Activated CD4-positive, alpha-beta T cell treated with anti-CD3 and anti-CD28 coated beads, Interleukin-2, amount 10 ng/mL, durations not matched to agents 7 days and 5 days (primary cell): ENCODE measurements at regions not wholly inside any gene's neighbourhood (a gene's known extent, or its start where the extent isn't known, plus 50 kb on each side); places are given as distances from the start of the nearest gene placed in this dataset.
A peak's percentile ranks its signal among the peaks of the same experiment; 100 is the strongest.

Experiments
- CTCF ChIA-PET: fragments of 350-600 bp; sonication (Branson Sonifier 250); formaldehyde crosslinking; loops from one replicate; lab custom pipeline; 2021; ENCODE audit warnings: antibody characterized with exemption; lab: Charles Lee
- POLR2A ChIA-PET: fragments of 350-600 bp; sonication (Branson Sonifier 250); formaldehyde crosslinking; loops from one replicate; lab custom pipeline; 2021; ENCODE audit warnings: antibody characterized with exemption; lab: Charles Lee
- DNase-seq: peaks from one replicate; pipeline ENCODE4 v3.0.0-alpha.2; 2020
- H3K27ac Mint-ChIP-seq: one replicate; pipeline ENCODE4 v1.8.0; 2021; ENCODE audit warnings: mild to moderate bottlenecking, moderate library complexity, mixed read lengths
- H3K27me3 Mint-ChIP-seq: one replicate; pipeline ENCODE4 v1.8.0; 2021; ENCODE audit warnings: mixed read lengths
- H3K36me3 Mint-ChIP-seq: one replicate; pipeline ENCODE4 v1.8.0; 2021; ENCODE audit warnings: low read depth, mixed read lengths
- H3K4me1 Mint-ChIP-seq: one replicate; pipeline ENCODE4 v1.8.0; 2021; ENCODE audit warnings: mixed read lengths
- H3K4me3 Mint-ChIP-seq: one replicate; pipeline ENCODE4 v1.8.0; 2021; ENCODE audit warnings: mild to moderate bottlenecking, moderate library complexity, mixed read lengths
- H3K9me3 Mint-ChIP-seq: one replicate; pipeline ENCODE4 v1.8.0; 2021; ENCODE audit warnings: mixed read lengths

DNA sequence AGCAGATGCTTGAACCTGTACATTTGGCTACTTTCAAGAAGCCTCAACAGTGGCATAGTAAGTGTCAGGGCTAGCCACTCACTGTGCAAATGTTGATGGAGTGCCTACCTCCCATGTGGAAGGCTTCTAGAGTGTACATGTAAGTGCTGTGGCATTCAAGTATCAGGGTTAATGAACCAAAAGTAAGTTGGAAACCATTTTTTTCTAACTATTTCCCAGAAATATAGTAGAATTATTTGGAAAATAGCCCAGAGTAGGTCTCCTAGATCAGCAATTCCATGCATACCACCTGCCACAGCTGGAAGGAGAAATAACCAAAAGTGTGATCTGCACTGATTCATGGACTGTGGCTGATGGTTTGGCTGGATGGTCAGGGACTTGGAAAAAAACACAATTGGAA is 53.3 kb downstream of the FOXD1 start:
- Mint-ChIP-seq H3K27ac (no peak overlapping the region), H3K4me3 (no peak overlapping the region), H3K9me3 (no peaks in the 10 kb centered on the region), H3K36me3 (no peaks in the 10 kb centered on the region), H3K27me3 (peaks cover 64% of the 10 kb centered on the region), H3K4me1 (no peaks in the 10 kb centered on the region)
- DNase-seq = no peak
- CTCF ChIA-PET = no interaction called here
- POLR2A ChIA-PET = no interaction called here

DNA sequence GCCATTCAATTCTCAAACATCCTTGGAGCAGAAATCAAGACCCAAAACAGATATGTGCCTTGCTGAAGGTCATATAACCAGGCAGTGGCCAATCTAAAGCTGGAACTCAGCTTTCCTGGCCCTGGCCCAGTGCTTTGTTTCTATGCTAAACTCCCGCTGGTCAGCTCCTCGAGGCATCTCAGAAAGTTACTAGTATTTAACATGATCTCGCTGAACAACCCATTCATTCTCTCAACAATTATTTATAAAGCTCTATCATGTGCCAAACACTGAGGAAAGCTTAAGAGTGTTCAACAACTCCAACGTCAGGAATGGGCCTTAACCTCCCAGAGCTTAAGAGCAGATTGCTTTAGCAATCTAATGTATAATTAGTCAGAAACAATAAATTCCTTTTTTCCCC is 54.0 kb downstream of the FOXD1 start:
- no peaks in the 10 kb centered on the region for H3K36me3 Mint-ChIP-seq
- H3K4me3 Mint-ChIP-seq = no peak overlapping the region
- no peaks in the 10 kb centered on the region for H3K4me1 Mint-ChIP-seq
- H3K27ac Mint-ChIP-seq = no peak overlapping the region
- no peak for DNase-seq
- ChIA-PET POLR2A (no interaction called here), CTCF (interaction anchor here (1.5 kb wide), 1 partner anchor 12 kb away, joined by 5 read pairs; no protein-coding TSS in a partner anchor)
- H3K9me3 Mint-ChIP-seq = no peaks in the 10 kb centered on the region
- peaks cover 66% of the 10 kb centered on the region for H3K27me3 Mint-ChIP-seq

DNA sequence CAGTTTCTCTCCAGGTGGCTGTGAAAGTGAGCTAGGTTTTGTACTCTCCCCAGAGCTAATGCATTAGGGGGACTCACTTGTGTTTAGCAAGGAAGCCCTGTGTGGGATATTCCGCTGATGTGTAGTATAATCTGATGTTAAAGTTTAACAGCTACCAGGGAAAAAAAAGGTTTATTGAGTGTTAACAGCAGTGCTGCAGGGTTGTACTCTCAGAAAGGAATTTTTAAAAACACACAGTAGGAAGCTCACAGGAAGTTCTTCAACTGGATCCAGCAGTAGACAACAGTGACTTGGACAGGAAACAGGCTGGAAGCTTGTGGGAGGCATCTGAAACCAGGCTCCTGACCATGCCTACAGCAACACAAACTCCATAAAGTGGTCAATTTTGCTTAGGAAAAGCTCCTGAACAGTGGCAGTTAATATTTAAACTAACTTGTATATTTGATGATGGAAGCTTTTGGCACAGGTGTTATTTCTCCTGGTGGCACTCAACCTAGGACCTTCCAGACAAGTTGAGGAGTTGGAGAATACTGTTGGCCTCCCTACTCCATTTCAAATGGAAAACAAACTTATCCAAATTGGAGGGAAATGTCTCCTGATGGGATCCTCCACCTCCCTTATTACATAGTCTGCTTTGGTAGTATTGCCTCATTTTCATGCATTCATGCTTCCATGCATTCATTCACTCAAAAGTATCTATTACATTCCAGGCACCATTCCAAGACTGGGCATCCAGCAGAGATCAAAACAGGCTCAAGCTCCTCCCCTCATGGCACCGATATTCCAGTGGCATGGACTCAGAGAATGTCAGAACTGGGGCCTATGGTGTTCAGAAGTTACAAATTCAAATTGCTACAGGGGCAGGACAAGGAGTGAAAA is 54.7 kb downstream of the FOXD1 start:
- ChIA-PET CTCF (interaction anchor here (1.5 kb wide), 1 partner anchor 13 kb away, joined by 5 read pairs; no protein-coding TSS in a partner anchor), POLR2A (no interaction called here)
- H3K4me1 Mint-ChIP-seq = peaks cover 2% of the 10 kb centered on the region
- H3K36me3 Mint-ChIP-seq = no peaks in the 10 kb centered on the region
- no peak for DNase-seq
- no peak overlapping the region for H3K27ac Mint-ChIP-seq
- H3K27me3 Mint-ChIP-seq = peaks cover 69% of the 10 kb centered on the region
- H3K4me3 Mint-ChIP-seq = no peak overlapping the region
- H3K9me3 Mint-ChIP-seq = no peaks in the 10 kb centered on the region

DNA sequence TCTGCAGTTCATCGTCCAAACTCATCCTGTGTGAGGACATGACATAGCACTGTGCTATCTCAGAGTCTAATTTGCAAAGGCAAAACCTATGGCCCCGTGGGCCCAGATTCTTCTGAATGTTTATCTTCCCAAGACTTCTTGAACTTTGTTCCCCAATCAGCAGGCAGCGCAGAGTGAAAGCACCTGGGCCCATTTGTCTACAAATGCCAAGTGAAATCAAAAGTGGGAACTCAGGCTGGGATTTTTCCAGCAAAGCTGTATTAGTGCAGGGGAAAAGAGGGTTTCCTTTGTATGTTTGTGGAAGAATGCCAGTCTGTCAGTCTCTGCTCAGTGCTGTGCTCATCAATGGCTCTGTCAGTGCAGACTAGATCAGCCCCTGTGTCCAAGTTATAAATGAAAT is 55.8 kb downstream of the FOXD1 start:
- CTCF ChIA-PET = no interaction called here
- POLR2A ChIA-PET = no interaction called here

DNA sequence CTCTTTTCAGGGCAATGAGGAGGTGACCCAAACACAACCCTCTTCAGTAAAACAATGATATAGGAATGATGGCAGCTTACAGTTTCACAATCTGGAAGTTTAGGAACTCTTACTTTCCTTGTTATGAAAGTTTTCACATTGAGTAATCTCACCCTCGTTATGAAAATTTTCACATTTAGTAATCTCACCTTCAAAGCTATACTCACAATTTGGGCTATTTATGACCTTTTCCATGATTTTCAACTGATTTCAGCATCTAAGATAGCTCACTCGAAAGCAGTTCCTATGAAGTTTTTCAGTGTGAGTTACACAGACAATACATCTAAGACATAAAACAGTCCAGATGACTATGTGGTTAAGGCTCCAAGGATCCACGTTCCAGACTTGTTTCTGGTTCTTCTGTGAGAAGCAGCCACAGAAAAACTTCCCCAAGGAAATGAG is 57.1 kb downstream of the FOXD1 start:
- CTCF ChIA-PET = no interaction called here
- no peak overlapping the region for H3K27ac Mint-ChIP-seq
- H3K4me3 Mint-ChIP-seq = no peak overlapping the region
- peaks cover 21% of the 10 kb centered on the region for H3K4me1 Mint-ChIP-seq
- peaks cover 1% of the 10 kb centered on the region for H3K9me3 Mint-ChIP-seq
- no peak for DNase-seq
- POLR2A ChIA-PET = no interaction called here
- peaks cover 60% of the 10 kb centered on the region for H3K27me3 Mint-ChIP-seq
- H3K36me3 Mint-ChIP-seq = peaks cover 2% of the 10 kb centered on the region

More for the DNA sequence above, 55.8 kb downstream of the FOXD1 start:
- Mint-ChIP-seq H3K4me3 (no peak overlapping the region), H3K36me3 (no peaks in the 10 kb centered on the region), H3K9me3 (no peaks in the 10 kb centered on the region), H3K27me3 (peaks cover 69% of the 10 kb centered on the region), H3K4me1 (peaks cover 11% of the 10 kb centered on the region), H3K27ac (no peak overlapping the region)
- no peak for DNase-seq

DNA sequence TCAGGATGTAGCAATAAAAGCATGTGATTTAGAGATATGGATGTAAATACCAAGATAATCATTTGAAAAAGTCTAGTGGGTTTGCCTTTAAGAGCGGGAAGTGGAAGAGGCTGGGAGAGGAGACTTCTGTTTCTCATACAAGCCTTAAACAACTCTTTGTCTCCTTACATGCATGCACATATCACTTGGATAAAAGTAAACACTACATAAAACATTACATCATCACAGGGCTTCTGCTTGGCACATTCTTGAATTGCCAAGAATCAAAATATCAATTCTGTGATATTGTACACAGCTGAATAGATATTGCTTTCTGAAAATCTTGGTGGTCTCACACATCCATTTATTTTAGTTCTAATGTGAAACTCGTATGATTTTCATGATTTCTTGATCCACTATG is 57.6 kb downstream of the FOXD1 start:
- no peak overlapping the region for H3K27ac Mint-ChIP-seq
- POLR2A ChIA-PET = no interaction called here
- peaks cover 3% of the 10 kb centered on the region for H3K36me3 Mint-ChIP-seq
- peaks cover 62% of the 10 kb centered on the region for H3K27me3 Mint-ChIP-seq
- CTCF ChIA-PET = no interaction called here
- no peak for DNase-seq
- no peak overlapping the region for H3K4me3 Mint-ChIP-seq
- H3K9me3 Mint-ChIP-seq = peaks cover 6% of the 10 kb centered on the region
- H3K4me1 Mint-ChIP-seq = peaks cover 26% of the 10 kb centered on the region

DNA sequence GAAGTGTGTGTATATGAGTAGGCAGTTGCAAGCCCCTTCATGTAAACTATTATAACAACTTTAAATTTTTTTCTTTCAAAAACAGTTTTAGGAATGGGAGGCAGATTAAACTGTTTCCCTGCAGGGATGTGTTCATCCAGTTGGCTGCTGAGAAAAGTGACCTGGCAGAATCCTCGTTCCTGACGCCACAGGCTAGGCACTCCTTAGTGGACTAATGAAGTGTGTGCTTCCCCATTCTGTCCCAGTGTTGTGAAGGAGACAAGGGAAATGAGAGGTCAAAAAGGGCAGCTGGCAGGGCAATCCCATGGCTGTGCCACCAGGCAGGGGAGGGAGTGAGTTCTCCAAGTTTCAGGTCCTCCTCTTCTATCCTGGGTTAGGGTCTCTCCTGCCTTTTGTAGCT is 59.8 kb downstream of the FOXD1 start:
- Mint-ChIP-seq H3K36me3 (peaks cover 16% of the 10 kb centered on the region), H3K4me1 (peaks cover 26% of the 10 kb centered on the region), H3K4me3 (no peak overlapping the region), H3K9me3 (peaks cover 23% of the 10 kb centered on the region), H3K27ac (no peak overlapping the region), H3K27me3 (peaks cover 68% of the 10 kb centered on the region)
- ChIA-PET CTCF (interaction anchor here (1.3 kb wide), 1 partner anchor 87 kb away, joined by 4 read pairs; no protein-coding TSS in a partner anchor), POLR2A (no interaction called here)
- DNase-seq = no peak

DNA sequence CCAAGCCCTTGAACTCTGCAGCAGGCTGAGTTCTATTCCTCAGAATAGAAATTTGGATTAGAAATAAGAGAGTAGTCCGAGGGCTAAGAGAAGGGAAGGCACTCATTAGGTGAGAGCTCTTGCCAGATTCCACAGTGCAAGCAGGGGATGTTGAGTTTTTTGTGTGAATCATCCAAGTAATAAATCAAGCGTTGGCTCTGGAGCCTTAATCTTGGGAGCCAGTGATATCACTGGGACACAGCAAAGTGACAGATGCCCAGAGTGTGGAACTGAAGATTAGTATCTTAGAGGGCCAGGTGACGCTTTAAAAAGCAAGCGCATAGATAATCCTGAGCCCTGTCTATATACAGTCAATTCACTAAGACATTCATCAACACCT is 60.3 kb downstream of the FOXD1 start:
- peaks cover 27% of the 10 kb centered on the region for H3K9me3 Mint-ChIP-seq
- POLR2A ChIA-PET = no interaction called here

DNA sequence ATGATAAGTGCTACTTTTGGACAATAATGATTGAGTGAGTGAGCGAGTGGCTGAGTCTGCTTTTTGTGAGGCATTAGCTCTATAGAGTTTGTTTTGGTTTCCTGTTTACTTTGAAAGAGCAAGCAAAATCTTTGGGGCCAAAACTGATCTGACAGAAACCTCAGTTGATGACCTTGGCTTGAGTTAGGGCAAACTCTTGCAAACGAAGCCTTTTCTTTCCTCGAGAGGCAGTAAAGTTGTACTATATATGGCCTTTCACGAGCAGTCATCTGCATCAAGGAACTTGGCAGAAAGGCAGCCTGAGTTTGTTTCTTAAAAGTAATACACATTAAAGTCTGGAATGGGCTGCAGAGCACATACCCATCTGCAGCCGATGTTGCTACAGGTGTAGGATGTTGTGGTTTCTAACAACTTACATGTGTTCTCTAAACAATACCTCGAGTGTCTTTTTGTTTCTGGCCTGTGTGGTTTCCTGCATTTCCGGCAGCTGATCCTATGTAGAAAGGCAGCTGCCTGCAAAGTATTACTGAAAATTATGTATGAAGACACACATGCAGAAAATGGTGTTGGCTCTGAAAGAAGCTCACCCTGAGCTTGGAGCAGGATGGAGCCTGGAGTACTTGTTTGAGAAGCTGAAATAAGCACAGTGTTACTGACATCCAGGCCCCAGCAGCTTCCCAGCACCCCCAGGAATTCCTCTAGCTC is 60.8 kb downstream of the FOXD1 start:
- Mint-ChIP-seq H3K27ac (peak overlapping the region; percentile 85), H3K27me3 (peaks cover 69% of the 10 kb centered on the region), H3K36me3 (peaks cover 20% of the 10 kb centered on the region), H3K9me3 (peaks cover 27% of the 10 kb centered on the region), H3K4me1 (peaks cover 26% of the 10 kb centered on the region), H3K4me3 (peak overlapping the region; percentile 50)
- peak; percentile 85 for DNase-seq
- POLR2A ChIA-PET = no interaction called here
- CTCF ChIA-PET = interaction anchor here (0.9 to 1.3 kb wide), 2 partner anchors 64 to 86 kb away, joined by 3 to 4 read pairs; no protein-coding TSS in a partner anchor

More for the DNA sequence above, 60.3 kb downstream of the FOXD1 start:
- Mint-ChIP-seq H3K4me1 (peaks cover 26% of the 10 kb centered on the region), H3K27me3 (peaks cover 68% of the 10 kb centered on the region), H3K4me3 (peak overlapping the region; percentile 50), H3K36me3 (peaks cover 18% of the 10 kb centered on the region), H3K27ac (peak overlapping the region; percentile 85)
- CTCF ChIA-PET = interaction anchor here (0.9 to 1.3 kb wide), 2 partner anchors 63 to 86 kb away, joined by 3 to 4 read pairs; no protein-coding TSS in a partner anchor
- no peak for DNase-seq

DNA sequence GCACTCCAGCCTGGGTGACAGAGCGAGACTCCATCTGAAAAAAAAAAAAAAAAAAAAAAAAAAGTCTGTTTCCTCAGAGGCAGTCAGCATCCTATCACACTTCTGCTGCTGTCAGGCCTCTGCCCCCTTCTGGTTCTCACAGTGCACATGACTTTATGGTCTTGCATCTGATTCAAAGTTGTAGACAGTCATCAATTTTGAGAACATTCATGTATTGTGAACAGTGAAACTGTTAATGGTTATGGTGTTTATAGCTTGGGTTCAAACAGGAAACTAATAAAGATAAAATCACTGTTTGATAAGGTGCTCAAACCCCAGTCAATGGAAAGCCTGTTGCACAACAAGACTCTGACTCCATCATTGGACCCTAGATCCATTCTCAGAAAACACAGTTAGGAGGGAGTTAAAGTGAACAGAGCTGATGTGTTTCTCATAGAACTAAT is 61.4 kb downstream of the FOXD1 start:
- DNase-seq = no peak
- peaks cover 66% of the 10 kb centered on the region for H3K27me3 Mint-ChIP-seq
- H3K9me3 Mint-ChIP-seq = peaks cover 27% of the 10 kb centered on the region
- H3K27ac Mint-ChIP-seq = peak overlapping the region; percentile 85
- peaks cover 26% of the 10 kb centered on the region for H3K4me1 Mint-ChIP-seq
- H3K36me3 Mint-ChIP-seq = peaks cover 20% of the 10 kb centered on the region
- CTCF ChIA-PET = no interaction called here
- POLR2A ChIA-PET = no interaction called here
- H3K4me3 Mint-ChIP-seq = peak overlapping the region; percentile 50

DNA sequence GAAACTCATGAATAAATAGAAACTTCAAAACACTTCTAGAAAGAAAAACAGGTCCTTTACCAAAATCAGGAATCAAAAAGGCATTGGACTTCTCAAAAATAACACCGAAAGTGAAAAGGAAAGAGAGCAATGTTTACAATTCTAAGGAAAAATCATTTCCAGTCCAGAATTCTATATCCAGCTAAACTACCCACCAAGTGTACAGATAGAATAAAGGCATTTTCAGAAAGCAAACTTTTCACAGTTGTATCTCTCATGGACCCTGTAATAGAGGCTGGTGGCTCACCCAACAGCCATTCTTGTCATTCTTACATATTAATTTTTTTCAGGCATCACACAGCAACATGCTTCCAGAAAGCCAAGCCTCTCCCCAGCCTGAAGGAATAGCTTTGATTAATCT is 63.7 kb downstream of the FOXD1 start:
- POLR2A ChIA-PET = no interaction called here

DNA sequence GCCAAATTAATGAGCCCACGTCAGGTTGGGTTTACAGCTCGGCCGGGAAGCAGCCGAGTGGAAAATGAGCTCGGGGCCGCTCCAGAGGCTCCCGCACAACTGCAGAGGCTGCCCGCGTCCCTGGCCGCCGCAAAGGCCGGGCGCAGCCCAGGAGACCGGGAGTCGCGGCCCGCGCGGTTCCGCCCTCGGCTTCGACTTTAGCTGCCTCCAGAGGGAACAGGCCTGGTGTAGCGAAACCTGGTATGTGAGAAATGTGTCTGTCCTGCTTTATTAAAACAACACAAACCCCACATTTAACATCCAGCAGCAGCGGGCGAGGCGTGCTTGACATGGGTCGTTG is 66.2 kb downstream of the FOXD1 start:
- no peak overlapping the region for H3K27ac Mint-ChIP-seq
- no peak for DNase-seq
- H3K36me3 Mint-ChIP-seq = peaks cover 27% of the 10 kb centered on the region
- POLR2A ChIA-PET = no interaction called here
- CTCF ChIA-PET = no interaction called here
- H3K4me1 Mint-ChIP-seq = peaks cover 16% of the 10 kb centered on the region
- H3K9me3 Mint-ChIP-seq = peaks cover 27% of the 10 kb centered on the region
- H3K27me3 Mint-ChIP-seq = peaks cover 74% of the 10 kb centered on the region
- H3K4me3 Mint-ChIP-seq = no peak overlapping the region

More for the DNA sequence above, 63.7 kb downstream of the FOXD1 start:
- Mint-ChIP-seq H3K27me3 (peaks cover 59% of the 10 kb centered on the region), H3K4me3 (no peak overlapping the region), H3K9me3 (peaks cover 27% of the 10 kb centered on the region), H3K36me3 (peaks cover 26% of the 10 kb centered on the region), H3K4me1 (peaks cover 31% of the 10 kb centered on the region), H3K27ac (no peak overlapping the region)
- DNase-seq = no peak
- CTCF ChIA-PET = no interaction called here
